ENCODE measurements at regions not wholly inside any gene's neighbourhood (a gene's known extent, or its start where the extent isn't known, plus 50 kb on each side); places are given as distances from the start of the nearest gene placed in this dataset.
"Not testable (repeated sequence)": the region's sequence is repeated elsewhere in the genome, so short reads cannot be mapped to it uniquely, and the experiment has no call there.

DNA sequence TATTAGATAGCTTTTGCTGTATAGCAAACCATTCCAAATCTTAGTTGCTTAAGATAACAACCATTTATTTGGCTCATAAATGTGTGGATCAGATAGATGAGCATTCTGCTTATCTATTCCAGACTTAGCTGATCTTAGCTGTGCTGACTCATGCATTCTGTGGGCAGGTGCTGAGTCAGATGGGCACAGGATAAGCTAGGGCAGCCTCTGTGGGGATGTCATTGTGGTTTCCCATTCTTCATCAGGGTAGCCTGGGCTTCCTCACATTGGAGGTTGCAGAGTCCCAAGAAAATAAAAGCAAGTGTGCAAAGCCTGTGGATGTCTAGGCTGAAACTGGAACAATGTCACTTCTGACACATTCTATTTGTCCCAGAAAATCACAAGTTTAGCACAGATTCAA lies 917.0 kb downstream of the TYW1 start:
- H3K27ac ChIP-seq = no peak overlapping the region
- H3K36me3 ChIP-seq = no peaks in the 10 kb centered on the region
- H3K4me3 ChIP-seq = no peak overlapping the region
- intact Hi-C loops (cut with DNase I; ENCODE audit: low total_unique reads) = no loop called here
- no peaks in the 10 kb centered on the region for H3K4me1 ChIP-seq
- peaks cover 0 to 5% (median 0%) of the 10 kb centered on the region in 3 donors for H3K9me3 ChIP-seq
- no peaks in the 10 kb centered on the region for H3K27me3 ChIP-seq
- TF ChIP-seq, protein P1, sequence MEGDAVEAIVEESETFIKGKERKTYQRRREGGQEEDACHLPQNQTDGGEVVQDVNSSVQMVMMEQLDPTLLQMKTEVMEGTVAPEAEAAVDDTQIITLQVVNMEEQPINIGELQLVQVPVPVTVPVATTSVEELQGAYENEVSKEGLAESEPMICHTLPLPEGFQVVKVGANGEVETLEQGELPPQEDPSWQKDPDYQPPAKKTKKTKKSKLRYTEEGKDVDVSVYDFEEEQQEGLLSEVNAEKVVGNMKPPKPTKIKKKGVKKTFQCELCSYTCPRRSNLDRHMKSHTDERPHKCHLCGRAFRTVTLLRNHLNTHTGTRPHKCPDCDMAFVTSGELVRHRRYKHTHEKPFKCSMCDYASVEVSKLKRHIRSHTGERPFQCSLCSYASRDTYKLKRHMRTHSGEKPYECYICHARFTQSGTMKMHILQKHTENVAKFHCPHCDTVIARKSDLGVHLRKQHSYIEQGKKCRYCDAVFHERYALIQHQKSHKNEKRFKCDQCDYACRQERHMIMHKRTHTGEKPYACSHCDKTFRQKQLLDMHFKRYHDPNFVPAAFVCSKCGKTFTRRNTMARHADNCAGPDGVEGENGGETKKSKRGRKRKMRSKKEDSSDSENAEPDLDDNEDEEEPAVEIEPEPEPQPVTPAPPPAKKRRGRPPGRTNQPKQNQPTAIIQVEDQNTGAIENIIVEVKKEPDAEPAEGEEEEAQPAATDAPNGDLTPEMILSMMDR (IDR thresholded peaks at IDR 0.05) = no peak
- no peak for DNase-seq

GRCh38 chr7:67916111-67916510 lies 919.5 kb downstream of the TYW1 start:
- H3K36me3 ChIP-seq; intact Hi-C loops (cut with DNase I; ENCODE audit: low total_unique reads); H3K4me3 ChIP-seq; H3K4me1 ChIP-seq; DNase-seq; H3K27ac ChIP-seq; H3K27me3 ChIP-seq; H3K9me3 ChIP-seq: not testable (repeated sequence)

- Histone ChIP-seq H3K9me3 (peaks cover 0 to 5% (median 0%) of the 10 kb centered on the region in 3 donors), H3K4me1 (no peaks in the 10 kb centered on the region), H3K36me3 (no peaks in the 10 kb centered on the region), H3K4me3 (no peak overlapping the region), H3K27me3 (no peaks in the 10 kb centered on the region), H3K27ac (no peak overlapping the region)
- DNase-seq = no peak
- TF ChIP-seq, protein P1 (IDR thresholded peaks at IDR 0.05) = no peak
- intact Hi-C loops (cut with DNase I; ENCODE audit: low total_unique reads) = no loop called here
Observed at GRCh38 chr7:67916571-67917436, 920.2 kb downstream of the TYW1 start.

GRCh38 chr7:67917437-67917755 lies 920.8 kb downstream of the TYW1 start:
- H3K36me3 ChIP-seq = no peaks in the 10 kb centered on the region
- no peak overlapping the region for H3K4me3 ChIP-seq
- H3K4me1 ChIP-seq = no peaks in the 10 kb centered on the region
- H3K27ac ChIP-seq = no peak overlapping the region
- DNase-seq = no peak
- TF ChIP-seq, protein P1 (IDR thresholded peaks at IDR 0.05) = no peak
- peaks cover 0 to 5% (median 0%) of the 10 kb centered on the region in 3 donors for H3K9me3 ChIP-seq
- intact Hi-C loops (cut with DNase I; ENCODE audit: low total_unique reads) = no loop called here
- no peaks in the 10 kb centered on the region for H3K27me3 ChIP-seq

GRCh38 chr7:67918158-67918557 lies 921.5 kb downstream of the TYW1 start:
- no peak for DNase-seq
- no peaks in the 10 kb centered on the region for H3K36me3 ChIP-seq
- H3K27me3 ChIP-seq = no peaks in the 10 kb centered on the region
- H3K4me3 ChIP-seq = no peak overlapping the region
- H3K4me1 ChIP-seq = no peaks in the 10 kb centered on the region
- TF ChIP-seq, protein P1 (IDR thresholded peaks at IDR 0.05) = no peak
- H3K27ac ChIP-seq = no peak overlapping the region
- H3K9me3 ChIP-seq = peaks cover 0 to 5% (median 0%) of the 10 kb centered on the region in 3 donors
- intact Hi-C loops (cut with DNase I; ENCODE audit: low total_unique reads) = no loop called here

DNA sequence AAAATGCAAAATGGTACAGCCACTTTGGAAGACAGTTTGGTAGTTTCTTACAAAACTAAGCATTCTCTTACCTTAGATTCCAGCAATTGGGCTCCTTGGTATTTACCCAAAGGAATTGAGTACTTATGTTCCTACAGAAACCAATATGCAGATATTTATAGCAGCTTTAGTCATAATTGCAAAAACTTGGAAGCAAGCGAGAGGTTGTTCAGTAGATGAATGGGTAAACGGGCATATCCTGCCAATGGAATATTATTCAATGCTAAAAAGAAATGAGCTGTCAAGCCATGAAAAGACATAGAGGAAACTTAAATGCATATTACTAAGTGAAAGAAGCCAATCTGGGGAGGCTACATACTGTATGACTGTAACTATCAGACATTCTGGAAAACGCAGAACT lies 926.7 kb downstream of the TYW1 start:
- no peak overlapping the region for H3K4me3 ChIP-seq
- intact Hi-C loops (cut with DNase I; ENCODE audit: low total_unique reads) = no loop called here
- no peaks in the 10 kb centered on the region for H3K4me1 ChIP-seq
- TF ChIP-seq, protein P1 (IDR thresholded peaks at IDR 0.05) = no peak
- H3K9me3 ChIP-seq = peaks cover 0 to 3% (median 0%) of the 10 kb centered on the region in 3 donors
- H3K27me3 ChIP-seq = no peaks in the 10 kb centered on the region
- no peaks in the 10 kb centered on the region for H3K36me3 ChIP-seq
- DNase-seq = no peak
- no peak overlapping the region for H3K27ac ChIP-seq
